SK-MEL-5 (cell line): ENCODE measurements at regions not wholly inside any gene's neighbourhood (a gene's known extent, or its start where the extent isn't known, plus 50 kb on each side); places are given as distances from the start of the nearest gene placed in this dataset.

ENCODE experiments used
- DNase-seq: peaks from one replicate; pipeline ENCODE4 v3.0.0-alpha.2; 2016; ENCODE audit warnings: low read depth, low spot score
- in situ Hi-C: cut with HindIII; loops from 2 replicates; pipeline ENCODE4 v1.10.0; 2016; ENCODE audit warnings: low sequenced_read_pairs, high pct_unique_total_duplicates, low pct_unique_long_range_greater_than_20kb

DNA sequence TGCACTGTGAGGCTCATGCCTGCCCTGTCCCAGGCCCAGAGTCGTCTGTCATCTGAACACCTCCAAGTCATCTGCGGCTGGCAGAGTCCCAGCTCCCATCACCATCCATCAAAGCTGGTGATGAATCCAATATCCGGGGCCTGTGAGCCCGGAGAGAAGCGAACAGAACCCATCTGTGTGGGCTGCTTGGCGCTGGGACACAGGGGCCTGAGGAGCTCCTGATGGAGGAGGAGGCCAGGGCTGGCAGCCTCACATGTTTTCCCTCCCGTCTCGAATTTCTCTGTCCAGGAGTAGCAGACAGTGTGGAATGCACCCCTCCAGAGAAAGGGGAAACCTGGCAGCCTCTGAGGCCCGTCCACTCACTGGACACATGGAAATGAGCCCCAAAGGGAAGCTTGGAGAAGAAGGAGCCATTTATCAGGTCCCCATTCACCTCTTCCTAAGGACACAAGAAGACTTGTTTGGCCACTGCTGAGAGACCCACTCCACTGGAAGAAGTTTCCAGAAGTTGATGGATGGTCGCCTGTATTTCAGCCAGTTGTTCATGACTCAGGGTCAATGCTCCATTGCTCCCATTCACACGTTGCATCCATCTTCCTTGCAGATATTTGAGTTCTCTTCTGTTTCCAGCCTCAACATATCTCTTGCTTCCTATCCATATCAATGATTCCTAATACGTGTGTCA, 307.5 kb upstream of the SULF2 start:
- in situ Hi-C loops, result no loop called here
- no peak for DNase-seq

DNA sequence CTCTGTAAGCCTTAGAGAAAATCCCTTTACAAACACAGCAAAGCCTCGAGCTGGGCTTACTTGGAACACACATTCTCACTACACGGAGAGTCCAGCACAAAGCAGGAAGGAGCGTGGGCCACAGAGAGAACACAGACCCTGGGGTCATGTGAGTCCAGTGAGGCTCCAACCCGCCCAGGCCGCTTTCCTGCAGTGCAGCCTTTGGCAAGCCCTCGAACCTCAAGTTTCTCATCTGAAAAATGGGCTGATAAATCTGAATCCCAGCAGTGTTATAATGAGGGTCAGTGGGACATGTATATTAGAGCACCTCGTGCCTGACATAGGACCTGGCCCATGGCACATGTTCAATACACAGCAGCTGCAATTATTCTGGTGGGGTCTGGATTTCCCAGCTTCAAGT, 305.5 kb upstream of the SULF2 start:
- in situ Hi-C loops, result no loop called here
- DNase-seq, result no peak

- in situ Hi-C loops, result no loop called here
- DNase-seq, result no peak
Measured at GRCh38 chr20:48090314-48090713, 305.0 kb upstream of the SULF2 start.

- in situ Hi-C loops, result no loop called here
Measured at GRCh38 chr20:48080583-48080982, 295.3 kb upstream of the SULF2 start.

GRCh38 chr20:48079028-48079427, 293.7 kb upstream of the SULF2 start:
- no peak for DNase-seq
- in situ Hi-C loops, result no loop called here

More at GRCh38 chr20:48080583-48080982, 295.3 kb upstream of the SULF2 start:
- no peak for DNase-seq

DNA sequence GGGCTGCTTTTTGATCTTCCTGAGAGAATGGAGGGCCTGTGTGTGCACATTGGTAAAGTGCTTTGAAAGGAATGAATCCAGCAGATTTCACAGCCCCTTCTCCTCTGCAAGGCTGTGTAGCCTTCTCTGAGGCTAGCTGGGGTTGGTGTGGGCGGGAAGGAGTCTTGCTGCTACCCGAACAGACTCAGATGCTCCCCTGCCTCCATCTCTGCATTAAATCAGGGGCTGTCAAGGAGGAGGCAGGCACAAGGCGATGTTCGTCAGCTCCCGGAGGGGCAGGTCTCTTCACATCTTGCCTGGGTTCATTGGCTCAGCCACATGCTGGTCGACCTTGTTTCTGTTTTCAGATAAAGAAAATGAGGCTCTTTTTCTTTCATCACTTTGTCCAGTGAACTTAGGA, 291.5 kb upstream of the SULF2 start:
- in situ Hi-C loops, result no loop called here
- DNase-seq, result no peak

DNA sequence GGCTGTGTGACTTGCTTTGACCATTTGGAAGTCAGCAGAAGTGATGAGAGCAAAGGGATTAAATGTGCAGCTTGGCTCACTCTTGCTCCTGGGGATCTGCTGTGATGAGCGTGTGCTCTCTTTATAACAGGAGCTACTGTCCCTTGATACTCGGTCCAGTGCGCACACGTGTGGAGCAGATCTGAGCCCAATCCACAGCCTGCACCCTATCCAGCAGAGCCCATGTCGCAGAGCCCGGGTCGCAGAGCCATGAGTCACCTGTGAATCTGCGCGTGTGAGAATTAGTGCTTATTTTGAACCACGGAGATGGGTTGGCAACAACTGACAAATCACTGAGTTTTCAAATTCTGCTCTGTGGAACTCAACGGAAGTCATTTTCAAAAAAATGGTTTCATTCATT, 291.0 kb upstream of the SULF2 start:
- in situ Hi-C loops, result no loop called here
- no peak for DNase-seq

DNA sequence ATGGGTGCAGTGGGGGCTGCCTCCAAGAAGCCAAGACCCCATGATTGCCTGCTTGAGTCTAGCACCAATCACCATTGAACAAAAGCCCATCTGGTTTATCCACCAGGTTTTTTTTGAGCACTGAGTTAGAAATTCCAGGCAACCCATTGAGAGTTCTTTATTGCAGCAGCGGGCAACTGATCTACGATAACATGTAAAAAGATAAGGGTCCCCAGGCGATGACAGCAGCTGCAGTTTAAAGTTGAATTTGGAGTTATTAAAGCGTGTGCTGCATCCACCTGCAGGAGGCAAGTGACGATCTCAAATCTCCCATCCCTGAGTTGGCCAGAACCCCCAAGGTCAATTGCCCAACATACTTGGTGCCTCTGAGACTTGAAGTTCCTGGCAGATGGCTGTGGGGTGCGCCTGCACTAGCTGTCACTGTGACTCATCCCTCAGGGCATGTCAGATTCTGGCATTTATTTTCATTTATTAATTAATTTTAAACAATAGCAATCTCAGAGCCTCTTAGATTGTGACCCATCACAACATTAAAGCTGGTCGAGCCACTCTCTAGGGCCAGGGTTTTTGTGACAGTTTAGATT, 290.4 kb upstream of the SULF2 start:
- in situ Hi-C loops, result no loop called here
- DNase-seq, result no peak

DNA sequence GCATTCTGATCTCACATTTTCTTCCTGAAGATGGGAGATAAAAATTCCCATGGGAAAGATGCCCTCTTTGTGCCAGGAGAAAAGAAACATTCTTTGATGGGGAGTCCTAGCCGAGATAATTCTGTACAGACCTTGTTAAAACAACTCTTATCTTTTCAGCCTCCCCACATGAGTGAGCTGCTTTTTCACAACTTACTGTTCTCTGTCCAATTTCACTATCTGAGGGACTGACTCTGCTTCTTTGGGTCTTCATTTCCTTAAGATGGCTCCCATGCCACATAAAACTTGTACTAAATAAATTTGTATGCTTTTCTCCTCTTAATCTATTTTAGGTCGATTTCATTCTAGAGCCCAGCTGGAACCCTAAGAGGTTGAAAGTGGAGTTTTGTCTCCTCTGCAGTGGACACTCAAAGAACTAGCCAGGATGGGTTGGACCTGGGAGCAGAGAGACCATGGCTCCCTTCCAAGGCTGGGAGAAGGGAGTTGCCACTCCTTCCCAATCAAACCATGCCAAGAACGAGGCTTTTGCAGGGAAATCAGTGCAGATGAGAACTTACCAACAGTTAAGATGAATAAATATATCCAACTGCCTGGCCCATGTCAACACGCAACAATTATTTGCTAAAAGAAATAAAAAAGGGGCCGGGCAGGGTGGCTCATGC, 285.8 kb upstream of the SULF2 start:
- in situ Hi-C loops, result no loop called here
- DNase-seq, result no peak

DNA sequence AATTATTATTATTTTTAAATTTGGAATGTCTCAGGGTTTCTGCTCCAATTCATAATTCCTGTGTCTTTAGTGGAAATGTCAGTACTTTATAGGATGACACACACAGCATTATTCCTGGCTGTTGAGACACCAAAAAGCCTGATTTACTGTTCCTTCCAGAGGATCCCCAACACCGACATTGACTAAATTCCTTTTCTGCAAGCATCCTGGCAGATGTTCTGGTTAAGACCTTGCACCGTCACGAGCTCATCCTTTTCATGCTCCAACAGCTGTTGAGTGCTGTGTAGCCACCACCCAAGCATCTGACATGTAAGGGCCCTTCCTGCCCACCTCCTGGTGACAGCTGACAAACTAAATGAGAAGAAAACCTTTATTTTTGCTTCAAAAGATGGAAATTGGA, 284.3 kb upstream of the SULF2 start:
- DNase-seq, result no peak
- in situ Hi-C loops, result no loop called here

DNA sequence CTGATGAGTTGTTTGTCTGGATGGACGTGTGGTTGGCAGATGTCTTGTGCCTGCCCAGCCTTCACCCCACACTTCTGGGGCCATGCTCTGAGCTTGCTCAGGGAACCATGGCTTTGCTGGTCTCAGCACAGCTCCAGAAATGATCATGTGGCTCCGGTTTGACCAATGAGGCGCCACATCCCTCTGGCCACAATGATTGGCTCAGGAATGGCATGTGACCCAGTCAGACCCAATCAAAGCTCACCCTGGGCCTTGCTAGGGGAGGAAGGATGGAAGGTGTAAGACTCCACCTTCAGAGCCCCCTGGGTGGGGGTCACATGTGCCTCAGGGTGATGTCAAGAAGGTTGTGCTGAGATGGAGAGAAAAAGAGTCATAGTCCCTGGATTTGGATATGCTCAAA, 281.6 kb upstream of the SULF2 start:
- in situ Hi-C loops, result no loop called here

GRCh38 chr20:48066246-48066645, 281.0 kb upstream of the SULF2 start:
- in situ Hi-C loops, result no loop called here
- DNase-seq, result peak; percentile 65

More for the DNA sequence above, 281.6 kb upstream of the SULF2 start:
- DNase-seq, result peak; percentile 26

- in situ Hi-C loops, result no loop called here
- DNase-seq, result no peak
Measured at GRCh38 chr20:48065833-48066232, 280.6 kb upstream of the SULF2 start.

DNA sequence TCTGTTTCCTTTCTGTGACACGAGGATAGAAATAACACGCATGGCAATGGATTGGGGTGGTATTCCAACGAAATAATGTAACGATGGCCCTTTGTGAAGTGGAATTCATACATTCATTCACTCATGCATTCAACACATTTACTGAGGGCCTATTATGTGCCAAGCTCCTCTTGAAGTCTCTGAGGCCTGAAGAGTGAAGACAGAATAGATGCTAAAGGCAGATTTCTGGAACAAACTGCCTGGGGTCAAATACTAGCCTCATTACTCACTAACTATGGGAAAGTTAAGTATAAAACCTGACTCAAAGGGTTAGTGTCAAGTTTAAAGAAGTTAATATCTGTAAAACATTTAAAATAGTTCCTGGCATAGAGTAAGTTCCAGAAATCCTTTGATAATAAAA, 279.6 kb upstream of the SULF2 start:
- DNase-seq, result no peak
- in situ Hi-C loops, result no loop called here

DNA sequence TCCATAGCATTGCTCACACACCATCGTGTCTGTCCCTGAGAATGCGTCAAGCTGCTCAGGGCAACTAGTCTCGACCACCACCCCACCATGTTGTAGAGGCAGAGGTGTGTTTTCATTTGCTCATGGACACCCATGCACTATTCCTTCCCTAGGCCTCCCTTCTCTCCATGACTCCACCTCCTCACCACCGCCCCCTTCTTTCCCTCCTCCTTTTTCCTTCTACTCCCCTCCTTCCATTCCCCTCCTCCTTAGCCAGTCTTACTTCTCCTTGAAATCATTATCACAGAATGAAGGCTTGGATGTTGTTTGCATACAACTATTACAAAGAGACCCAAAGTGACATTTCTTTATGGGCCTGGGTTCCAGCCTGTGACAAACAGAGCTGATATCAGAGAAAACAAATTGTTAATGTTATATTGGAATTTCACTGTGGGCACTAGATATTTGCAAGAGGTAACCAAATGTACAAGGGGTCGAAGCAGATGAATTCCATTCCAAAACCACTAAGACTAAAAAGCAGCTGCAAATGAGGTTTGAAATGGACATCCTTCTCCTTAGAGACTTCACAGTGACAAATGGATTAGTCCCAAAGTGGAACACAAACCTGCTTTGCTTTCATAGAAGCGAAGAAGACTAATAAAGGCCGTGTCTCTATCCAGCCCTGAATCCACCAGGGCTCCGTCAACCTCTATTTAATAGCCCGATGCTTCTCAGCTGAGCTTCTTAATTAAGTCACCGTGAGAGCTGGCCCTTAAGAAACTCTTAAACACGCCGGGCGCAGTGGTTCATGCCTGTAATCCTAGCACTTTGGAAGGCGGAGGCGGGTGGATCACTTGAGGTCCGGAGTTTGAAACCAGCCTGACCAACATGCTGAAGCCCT, 275.8 kb upstream of the SULF2 start:
- no peak for DNase-seq
- in situ Hi-C loops, result no loop called here

DNA sequence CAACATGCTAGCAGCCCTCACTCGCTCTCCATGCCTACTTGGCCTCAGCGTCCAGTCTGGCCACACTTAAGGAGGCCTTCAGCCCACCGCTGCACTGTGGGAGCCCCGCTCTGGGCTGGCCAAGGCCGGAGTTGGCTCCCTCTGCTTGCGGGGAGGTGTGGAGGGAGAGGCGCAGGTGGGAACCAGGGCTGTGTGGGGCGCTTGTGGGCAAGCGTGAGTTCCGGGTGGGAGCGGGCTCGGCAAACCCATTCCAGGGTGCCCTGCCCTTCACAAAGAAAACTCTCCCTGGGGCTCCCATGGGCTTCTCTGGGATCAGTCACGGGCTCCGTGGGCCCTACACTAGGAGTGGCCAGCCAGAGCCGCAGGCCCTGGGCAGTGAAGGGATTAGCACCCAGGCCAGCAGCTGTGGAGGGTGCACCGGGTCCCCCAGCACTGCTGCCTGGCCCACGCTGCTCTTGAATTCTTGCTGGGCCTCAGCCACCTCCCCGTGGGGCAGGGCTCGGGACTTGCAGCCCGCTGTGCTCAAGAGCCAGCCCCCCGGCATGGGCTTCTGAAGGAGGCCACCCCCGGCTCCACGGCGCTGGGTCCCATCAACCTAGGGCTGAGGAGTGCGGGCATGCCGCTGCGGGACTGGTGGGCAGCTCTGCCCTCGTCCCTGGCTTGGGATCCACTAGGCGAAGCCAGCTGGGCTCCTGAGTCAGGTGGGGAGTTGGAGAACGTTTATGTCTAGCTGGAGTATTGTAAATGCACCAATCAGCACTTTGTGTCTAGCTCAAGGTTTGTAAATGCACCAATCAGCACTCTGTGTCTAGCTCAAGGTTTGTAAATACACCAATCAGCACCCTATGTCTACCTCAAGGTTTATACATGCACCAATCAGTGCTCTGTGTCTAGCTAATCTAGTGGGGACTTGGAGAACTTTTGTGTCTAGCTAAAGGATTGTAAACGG, 273.6 kb upstream of the SULF2 start:
- in situ Hi-C loops, result no loop called here
- no peak for DNase-seq

DNA sequence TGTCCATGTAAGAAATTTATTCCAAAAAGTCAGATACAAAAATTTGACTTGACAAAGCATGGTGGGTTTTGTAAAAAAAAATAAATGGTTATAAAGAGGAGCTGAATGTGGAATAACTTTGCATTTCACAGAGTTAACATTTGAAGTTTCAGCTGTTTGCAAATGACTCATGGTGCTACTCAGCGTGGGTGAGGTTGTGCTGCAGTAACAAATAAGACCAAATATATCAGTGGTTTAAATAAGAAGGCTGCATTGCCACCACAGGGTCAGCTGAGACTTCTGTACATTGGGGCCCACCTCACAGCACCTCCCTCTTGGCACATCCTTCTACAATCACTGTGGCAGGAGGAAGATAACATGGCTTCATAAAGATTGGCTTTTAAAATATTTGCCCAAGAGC, 272.5 kb upstream of the SULF2 start:
- in situ Hi-C loops, result no loop called here
- no peak for DNase-seq
